K562 (cell line): ENCODE measurements at regions not wholly inside any gene's neighbourhood (a gene's known extent, or its start where the extent isn't known, plus 50 kb on each side); places are given as distances from the start of the nearest gene placed in this dataset.
"Not testable (repeated sequence)": the region's sequence is repeated elsewhere in the genome, so short reads cannot be mapped to it uniquely, and the experiment has no call there.

Source experiments
- ATAC-seq: fragments of 200-7000 bp; cut with Tn5 transposase; 3 replicates; pipeline ENCODE4 v1.9.1; 2020; ENCODE audit warnings: moderate library complexity
- BruUV-seq: library from RNA; stranded (reverse); fragments of 400-500 nt; replicated peaks from 2 replicates; lab custom pipeline; 2021; lab: Mats Ljungman, UMichigan
- CTCF ChIA-PET: fragments of 300-600 bp; formaldehyde crosslinking; extraction: SDS; loops from one replicate; lab custom pipeline; 2021; ENCODE audit warnings: low intra/inter-chr PET ratio; lab: Yijun Ruan, JAX
- POLR2A ChIA-PET: fragments of 300-600, 350-650 bp; sonication (Branson Sonifier 250); formaldehyde crosslinking; extraction: SDS; loops from one replicate; lab custom pipeline; 2021; ENCODE audit warnings: antibody characterized with exemption, inconsistent platforms; lab: Yijun Ruan, JAX
- DNase-seq, 4 experiments: peaks; one replicate each; pipeline versions ENCODE4 v3.0.0 to v3.0.0-alpha.2; 2011 to 2018; ENCODE audit warnings: low spot score in 3 of 4, mixed read lengths in 3 of 4; ENCODE audit errors: extremely low read depth in 1 of 4
- FAIRE-seq: peaks from 2 replicates; lab custom pipeline; 2011; peaks lifted over from hg19 to GRCh38; lab: Jason Lieb, UNC
- H2AFZ ChIP-seq: 2 replicates; pipeline ENCODE4 v1.6.0; 2011; ENCODE audit warnings: low read depth, low read length, control low read depth, inconsistent platforms
- H3K27ac ChIP-seq: fragments of 200-600 bp; 3 replicates; pipeline ENCODE4 v1.8.0; 2011; ENCODE audit warnings: low read depth, mild to moderate bottlenecking, control low read depth, inconsistent platforms, low read length, moderate library complexity, mixed read lengths; ENCODE audit errors: extremely low read depth
- H3K27me3 ChIP-seq, 2 experiments: fragments of 300-600 bp in 1 of 2; 2 replicates in 1 of 2; 3 replicates in 1 of 2; pipeline versions ENCODE4 v1.6.0 to v1.8.0; 2011; ENCODE audit warnings: inconsistent platforms in 2 of 2, low read length in 2 of 2, mild to moderate bottlenecking in 1 of 2, mixed read lengths in 1 of 2, moderate library complexity in 1 of 2; ENCODE audit not compliant: control insufficient read depth in 2 of 2, insufficient read depth in 2 of 2
- H3K36me3 ChIP-seq: fragments of 300-600 bp; 3 replicates; pipeline ENCODE4 v1.8.0; 2011; ENCODE audit warnings: mild to moderate bottlenecking, low read length, inconsistent platforms; ENCODE audit not compliant: control insufficient read depth, insufficient read depth
- H3K4me1 ChIP-seq, 2 experiments: fragments of 200-600 bp in 1 of 2; replicated peaks in 1 of 2; 2 replicates in 1 of 2; 3 replicates in 1 of 2; pipeline versions ENCODE4 v1.5.1 to v1.8.0; 2011; ENCODE audit warnings: inconsistent platforms in 2 of 2, low read length in 2 of 2, mild to moderate bottlenecking in 1 of 2, mixed read lengths in 1 of 2, moderate library complexity in 1 of 2; ENCODE audit not compliant: control insufficient read depth in 2 of 2, insufficient read depth in 2 of 2
- H3K4me2 ChIP-seq: 2 replicates; pipeline ENCODE4 v1.6.1; 2011; ENCODE audit warnings: low read length, control low read depth, inconsistent platforms, mixed read lengths; ENCODE audit not compliant: insufficient read depth
- H3K4me3 ChIP-seq: fragments of 200-600 bp; sonication (generic), shearing (Covaris generic); 2 replicates; pipeline ENCODE4 v1.5.1; 2016; ENCODE audit warnings: control low read depth, inconsistent platforms
- H3K79me2 ChIP-seq: fragments of 200-600 bp; 3 replicates; pipeline ENCODE4 v1.8.0; 2011; ENCODE audit warnings: low read length, inconsistent platforms; ENCODE audit not compliant: control insufficient read depth, insufficient read depth
- H3K9ac ChIP-seq, 2 experiments: 2 replicates each; pipeline versions ENCODE4 v1.6.0 to v1.6.1; 2011; ENCODE audit warnings: low read depth in 2 of 2, low read length in 2 of 2, control low read depth in 1 of 2, inconsistent platforms in 1 of 2, mild to moderate bottlenecking in 1 of 2, mixed read lengths in 1 of 2; ENCODE audit not compliant: insufficient read depth in 1 of 2
- H3K9me1 ChIP-seq: one replicate; pipeline ENCODE4 v1.6.0; 2011; ENCODE audit warnings: inconsistent platforms, mild to moderate bottlenecking, low read length, moderate library complexity; ENCODE audit not compliant: control insufficient read depth, insufficient read depth
- H3K9me3 ChIP-seq: replicated peaks from 2 replicates; pipeline ENCODE4 v1.5.1; 2011; ENCODE audit warnings: low read depth, low read length, inconsistent platforms; ENCODE audit not compliant: control insufficient read depth, insufficient read depth
- H4K20me1 ChIP-seq: replicated peaks from 2 replicates; pipeline ENCODE4 v1.6.1; 2011; ENCODE audit warnings: low read length, inconsistent platforms, mixed read lengths; ENCODE audit not compliant: control insufficient read depth, insufficient read depth
- MEIS2 ChIP-seq: fragments of 450-650 bp; IDR thresholded peaks from 2 replicates; pipeline ENCODE4 v1.6.1; 2014; ENCODE audit warnings: mild to moderate bottlenecking; ENCODE audit not compliant: partially characterized antibody
- PKNOX1 ChIP-seq: fragments of 450-650 bp; IDR thresholded peaks from 2 replicates; pipeline ENCODE4 v1.6.1; 2016
- WGBS: fragments of 100-300 bp; shearing (Covaris generic); methylation state at CpG from one replicate; pipeline ENCODE4 v1.1.6; 2016; ENCODE audit warnings: low coverage, mixed read lengths; ENCODE audit not compliant: insufficient coverage; ENCODE audit errors: missing lambda C conversion rate; 5-methylcytosine and 5-hydroxymethylcytosine counted together
- in situ Hi-C: fragments of 300-500 bp; cut with MboI; formaldehyde crosslinking; loops from 4 replicates; pipeline ENCODE4 v1.15.0; 2018; ENCODE audit warnings: inconsistent platforms, mixed read lengths
- intact Hi-C: fragments of 100-400 bp; cut with micrococcal nuclease; formaldehyde crosslinking; loops from 2 replicates; pipeline ENCODE4 v1.14.2; 2022
- TF ChIP-seq, protein P1 (sequence below), 2 experiments: IDR thresholded peaks in 1 of 2; conservative IDR thresholded peaks in 1 of 2; 2 replicates each; pipeline ENCODE4 v1.6.1; 2016; ENCODE audit warnings: low read depth in 2 of 2, mild to moderate bottlenecking in 1 of 2, missing compliant biosample characterization in 1 of 2, missing genetic modification characterization in 1 of 2, moderate library complexity in 1 of 2

DNA sequence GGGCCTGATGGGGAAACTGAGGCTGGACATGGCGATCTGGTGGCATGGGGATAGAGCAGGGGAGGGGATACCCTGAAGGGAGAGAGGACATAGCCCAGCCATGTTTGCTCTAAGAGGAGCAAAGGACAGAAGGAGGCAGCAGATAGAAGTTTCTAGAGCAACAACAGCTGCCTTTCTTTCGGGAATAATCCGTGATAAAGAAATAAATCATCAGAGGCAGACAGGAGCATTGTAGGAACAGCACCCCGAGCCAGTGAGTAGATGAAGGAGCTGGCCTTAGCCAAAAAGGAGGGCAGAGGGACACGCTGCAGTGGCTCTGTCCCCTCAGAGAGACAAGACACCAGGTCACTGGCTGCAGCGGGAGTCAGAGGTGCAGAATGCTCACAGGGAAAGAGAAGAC lies 166.3 kb downstream of the LRRC74B start:
- H2AFZ ChIP-seq, ATAC-seq, H3K9me3 ChIP-seq, FAIRE-seq, H3K4me1 ChIP-seq, H3K9ac ChIP-seq, H3K27ac ChIP-seq, CTCF ChIA-PET, POLR2A ChIA-PET, BruUV-seq, DNase-seq, H3K36me3 ChIP-seq, H3K4me3 ChIP-seq, H3K4me2 ChIP-seq, H3K27me3 ChIP-seq, intact Hi-C loops, H3K79me2 ChIP-seq, H4K20me1 ChIP-seq, H3K9me1 ChIP-seq: not testable (repeated sequence)
- TF ChIP-seq MEIS2 (peak; percentile 66), PKNOX1 (peak; percentile 77)
- TF ChIP-seq, protein P1, sequence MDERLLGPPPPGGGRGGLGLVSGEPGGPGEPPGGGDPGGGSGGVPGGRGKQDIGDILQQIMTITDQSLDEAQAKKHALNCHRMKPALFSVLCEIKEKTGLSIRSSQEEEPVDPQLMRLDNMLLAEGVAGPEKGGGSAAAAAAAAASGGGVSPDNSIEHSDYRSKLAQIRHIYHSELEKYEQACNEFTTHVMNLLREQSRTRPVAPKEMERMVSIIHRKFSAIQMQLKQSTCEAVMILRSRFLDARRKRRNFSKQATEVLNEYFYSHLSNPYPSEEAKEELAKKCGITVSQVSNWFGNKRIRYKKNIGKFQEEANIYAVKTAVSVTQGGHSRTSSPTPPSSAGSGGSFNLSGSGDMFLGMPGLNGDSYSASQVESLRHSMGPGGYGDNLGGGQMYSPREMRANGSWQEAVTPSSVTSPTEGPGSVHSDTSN (CRISPR knock-in tag; IDR thresholded peaks at IDR 0.05; ENCODE audit: low read depth): 0 out of 2 replicates have a peak, but pooled peaks have one; percentile 9
- TF ChIP-seq, protein P1 (tag; conservative IDR thresholded peaks at IDR 0.05; ENCODE audit: low read depth): peak; percentile 44; the same call in 1 of the 2 replicates
- WGBS: 0% methylated on average over 4 of the region's 6 CpGs
- in situ Hi-C loops: loop anchor here (25.0 kb wide), 1 partner anchor 100 kb away; no protein-coding TSS in a partner anchor
